ENCODE measurements at regions not wholly inside any gene's neighbourhood (a gene's known extent, or its start where the extent isn't known, plus 50 kb on each side); places are given as distances from the start of the nearest gene placed in this dataset.

DNA sequence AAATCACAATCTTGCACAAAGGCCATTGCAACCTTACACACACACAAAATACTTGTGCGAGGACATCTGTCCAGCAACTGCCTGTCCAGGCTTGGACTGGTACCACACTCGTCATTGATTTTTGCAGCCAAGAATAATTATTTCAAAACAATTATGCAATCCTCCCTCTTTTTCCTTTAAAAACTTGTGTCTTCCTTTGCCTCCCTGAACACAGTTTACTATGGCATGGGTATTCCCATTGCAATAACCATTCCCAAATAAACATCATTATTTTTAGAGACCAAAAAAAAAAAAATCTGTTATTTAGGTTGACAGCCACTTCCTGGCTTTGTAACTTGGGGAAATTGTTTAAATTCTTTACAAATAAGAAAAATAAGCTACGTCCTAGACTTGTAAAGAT is 54.0 kb downstream of the C11orf91 start:
- H3K79me2 ChIP-seq (ENCODE audit: insufficient read depth, low read length), result no peaks in the 10 kb centered on the region
- H3K4me3 Mint-ChIP-seq, result no peak overlapping the region
- H4K20me1 ChIP-seq (ENCODE audit: insufficient read depth, low read length), result no peaks in the 10 kb centered on the region
- H2AFZ ChIP-seq (ENCODE audit: insufficient read depth, low read depth, low read length, poor library complexity, severe bottlenecking), result no peak overlapping the region
- TF ChIP-seq, protein P1, sequence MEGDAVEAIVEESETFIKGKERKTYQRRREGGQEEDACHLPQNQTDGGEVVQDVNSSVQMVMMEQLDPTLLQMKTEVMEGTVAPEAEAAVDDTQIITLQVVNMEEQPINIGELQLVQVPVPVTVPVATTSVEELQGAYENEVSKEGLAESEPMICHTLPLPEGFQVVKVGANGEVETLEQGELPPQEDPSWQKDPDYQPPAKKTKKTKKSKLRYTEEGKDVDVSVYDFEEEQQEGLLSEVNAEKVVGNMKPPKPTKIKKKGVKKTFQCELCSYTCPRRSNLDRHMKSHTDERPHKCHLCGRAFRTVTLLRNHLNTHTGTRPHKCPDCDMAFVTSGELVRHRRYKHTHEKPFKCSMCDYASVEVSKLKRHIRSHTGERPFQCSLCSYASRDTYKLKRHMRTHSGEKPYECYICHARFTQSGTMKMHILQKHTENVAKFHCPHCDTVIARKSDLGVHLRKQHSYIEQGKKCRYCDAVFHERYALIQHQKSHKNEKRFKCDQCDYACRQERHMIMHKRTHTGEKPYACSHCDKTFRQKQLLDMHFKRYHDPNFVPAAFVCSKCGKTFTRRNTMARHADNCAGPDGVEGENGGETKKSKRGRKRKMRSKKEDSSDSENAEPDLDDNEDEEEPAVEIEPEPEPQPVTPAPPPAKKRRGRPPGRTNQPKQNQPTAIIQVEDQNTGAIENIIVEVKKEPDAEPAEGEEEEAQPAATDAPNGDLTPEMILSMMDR (IDR thresholded peaks at IDR 0.05), result no peak
- no peaks in the 10 kb centered on the region for H3K36me3 ChIP-seq (replicated peaks in 1 of 2; ENCODE audit: control insufficient read depth in 1 of 2, insufficient read depth in 2 of 2, low read length in 2 of 2)
- peaks cover 0 to 2% (median 0%) of the 10 kb centered on the region in 7 donors for H3K9me3 Mint-ChIP-seq
- no peak for DNase-seq
- WGBS (ENCODE audit: insufficient coverage), result 44% methylated on average over 2 of the region's 3 CpGs
- no peak overlapping the region for H3K4me2 ChIP-seq (replicated peaks; ENCODE audit: extremely low read depth, low read length, poor library complexity, severe bottlenecking)
- no peaks in the 10 kb centered on the region for H3K36me3 Mint-ChIP-seq
- H3K27ac Mint-ChIP-seq, result no peak overlapping the region
- peaks cover 0 to 2% of the 10 kb centered on the region in 2 donors for H3K27me3 ChIP-seq (ENCODE audit: control insufficient read depth in 2 of 2, insufficient read depth in 2 of 2, low read length in 2 of 2)
- no peak overlapping the region for H3K27ac ChIP-seq (ENCODE audit: low read depth in 1 of 2, low read length in 2 of 2)
- H3K4me1 Mint-ChIP-seq, result no peaks in the 10 kb centered on the region
- H3K9ac ChIP-seq (ENCODE audit: insufficient read depth, low read length, poor library complexity, severe bottlenecking), result no peak overlapping the region
- intact Hi-C loops (cut with micrococcal nuclease), result no loop called here
- no peak overlapping the region for H3K4me3 ChIP-seq (replicated peaks in 1 of 3; ENCODE audit: low read depth in 2 of 3, low read length in 3 of 3)
- no peaks in the 10 kb centered on the region for H3K9me3 ChIP-seq (replicated peaks in 1 of 2; ENCODE audit: control insufficient read depth in 1 of 2, insufficient read depth in 1 of 2, low read length in 2 of 2)
- H3K27me3 Mint-ChIP-seq (ENCODE audit: low read depth in 3 of 3), result peaks cover 5 to 17% (median 13%) of the 10 kb centered on the region in 3 donors
- no peaks in the 10 kb centered on the region for H3K4me1 ChIP-seq (ENCODE audit: control insufficient read depth in 1 of 2, insufficient read depth in 2 of 2, low read length in 2 of 2)

DNA sequence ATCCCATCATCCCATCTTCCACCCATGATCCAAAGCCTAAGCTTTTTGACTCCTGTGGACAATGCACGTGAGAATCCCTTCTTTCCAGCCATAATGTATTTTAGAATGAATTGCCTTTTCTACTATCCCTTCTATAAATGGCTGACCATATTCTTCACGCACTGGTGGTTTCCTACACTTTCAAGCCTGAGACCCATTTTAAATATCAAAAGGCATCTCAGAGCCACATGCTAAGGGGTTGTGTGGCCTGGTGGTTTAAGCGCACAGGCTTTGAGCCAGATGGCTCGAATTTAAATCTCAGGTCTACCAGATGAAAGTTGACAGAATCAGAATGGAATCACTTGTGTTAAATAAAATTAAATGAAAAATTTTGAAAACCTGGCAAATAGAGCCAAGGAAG is 54.5 kb downstream of the C11orf91 start:
- Histone ChIP-seq H3K9ac (ENCODE audit: insufficient read depth, low read length, poor library complexity, severe bottlenecking) (no peak overlapping the region), H2AFZ (ENCODE audit: insufficient read depth, low read depth, low read length, poor library complexity, severe bottlenecking) (no peak overlapping the region), H3K36me3 (replicated peaks in 1 of 2; ENCODE audit: control insufficient read depth in 1 of 2, insufficient read depth in 2 of 2, low read length in 2 of 2) (no peaks in the 10 kb centered on the region), H3K4me1 (ENCODE audit: control insufficient read depth in 1 of 2, insufficient read depth in 2 of 2, low read length in 2 of 2) (no peaks in the 10 kb centered on the region), H3K27me3 (ENCODE audit: control insufficient read depth in 2 of 2, insufficient read depth in 2 of 2, low read length in 2 of 2) (peaks cover 0 to 2% of the 10 kb centered on the region in 2 donors), H3K9me3 (replicated peaks in 1 of 2; ENCODE audit: control insufficient read depth in 1 of 2, insufficient read depth in 1 of 2, low read length in 2 of 2) (no peaks in the 10 kb centered on the region), H3K79me2 (ENCODE audit: insufficient read depth, low read length) (no peaks in the 10 kb centered on the region), H4K20me1 (ENCODE audit: insufficient read depth, low read length) (no peaks in the 10 kb centered on the region), H3K27ac (ENCODE audit: low read depth in 1 of 2, low read length in 2 of 2) (no peak overlapping the region), H3K4me2 (replicated peaks; ENCODE audit: extremely low read depth, low read length, poor library complexity, severe bottlenecking) (no peak overlapping the region), H3K4me3 (replicated peaks in 1 of 3; ENCODE audit: low read depth in 2 of 3, low read length in 3 of 3) (no peak overlapping the region)
- no peaks in the 10 kb centered on the region for H3K4me1 Mint-ChIP-seq
- no peak for DNase-seq
- WGBS (ENCODE audit: insufficient coverage), result no CpG with 5 or more reads among the region's 4 CpGs
- no peak overlapping the region for H3K4me3 Mint-ChIP-seq
- peaks cover 5 to 17% (median 13%) of the 10 kb centered on the region in 3 donors for H3K27me3 Mint-ChIP-seq (ENCODE audit: low read depth in 3 of 3)
- TF ChIP-seq, protein P1 (IDR thresholded peaks at IDR 0.05), result no peak
- H3K36me3 Mint-ChIP-seq, result no peaks in the 10 kb centered on the region
- peaks cover 0 to 2% (median 0%) of the 10 kb centered on the region in 7 donors for H3K9me3 Mint-ChIP-seq
- intact Hi-C loops (cut with micrococcal nuclease), result no loop called here
- H3K27ac Mint-ChIP-seq, result no peak overlapping the region
